ENCODE measurements at regions not wholly inside any gene's neighbourhood (a gene's known extent, or its start where the extent isn't known, plus 50 kb on each side); places are given as distances from the start of the nearest gene placed in this dataset.
"Not testable (repeated sequence)": the region's sequence is repeated elsewhere in the genome, so short reads cannot be mapped to it uniquely, and the experiment has no call there.

DNA sequence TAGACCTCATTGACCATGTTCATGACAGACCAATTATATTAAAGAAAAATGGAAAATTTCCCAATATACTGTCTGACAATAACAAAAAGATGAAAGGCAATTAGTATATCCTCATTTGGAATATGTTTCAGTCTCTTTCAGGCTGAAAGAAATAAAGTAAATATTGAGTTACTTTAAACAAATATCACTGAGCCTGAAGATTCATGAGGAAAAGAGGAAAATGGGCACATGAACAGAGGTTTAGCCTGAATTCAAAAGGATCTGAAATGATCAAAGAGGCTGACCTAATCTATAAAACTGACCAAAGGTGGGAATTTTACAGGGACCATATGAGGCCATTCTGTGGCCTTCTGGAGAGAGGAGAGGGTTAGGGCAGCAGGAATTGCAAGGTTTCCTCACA lies 771.5 kb upstream of the CDH18 start:
- DNase-seq, result not testable (repeated sequence)

DNA sequence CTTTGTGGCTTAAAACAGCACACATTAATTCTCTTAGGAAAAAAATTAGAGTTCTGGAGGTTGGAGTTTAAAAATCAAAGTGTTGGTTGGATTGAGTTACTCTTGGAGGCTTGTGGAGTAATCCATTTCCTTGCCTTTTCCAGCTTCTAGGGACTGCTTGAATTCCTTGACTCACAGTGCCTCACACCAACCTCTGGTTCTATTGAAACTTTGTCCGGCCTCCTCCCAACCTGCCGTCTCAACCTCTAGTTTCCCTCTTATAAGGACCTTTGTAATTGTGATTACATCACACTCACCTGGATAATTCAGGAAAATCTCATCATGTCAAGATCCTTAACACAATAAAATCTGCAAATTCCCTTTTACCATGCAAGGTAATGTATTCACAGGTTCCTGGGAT lies 764.2 kb upstream of the CDH18 start:
- not testable (repeated sequence) for DNase-seq

DNA sequence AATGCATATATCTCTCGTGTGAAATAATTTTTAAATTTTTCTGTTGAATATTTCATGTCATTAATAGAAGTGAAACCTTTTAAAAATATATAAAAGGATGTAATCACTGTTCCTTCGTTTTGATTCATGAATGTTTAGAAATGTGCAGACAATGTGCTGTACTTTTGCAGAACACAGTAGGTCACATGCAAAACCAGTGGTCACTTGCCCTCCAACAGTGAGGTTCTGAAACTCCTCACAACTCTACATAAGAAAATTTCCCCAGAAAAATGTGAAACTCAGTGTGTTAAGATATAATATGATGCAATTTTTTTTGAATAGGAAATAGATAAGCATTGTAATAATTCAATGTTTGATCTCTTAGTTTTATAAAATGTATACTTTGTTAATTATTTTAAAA lies 747.7 kb upstream of the CDH18 start:
- DNase-seq, result not testable (repeated sequence)

DNA sequence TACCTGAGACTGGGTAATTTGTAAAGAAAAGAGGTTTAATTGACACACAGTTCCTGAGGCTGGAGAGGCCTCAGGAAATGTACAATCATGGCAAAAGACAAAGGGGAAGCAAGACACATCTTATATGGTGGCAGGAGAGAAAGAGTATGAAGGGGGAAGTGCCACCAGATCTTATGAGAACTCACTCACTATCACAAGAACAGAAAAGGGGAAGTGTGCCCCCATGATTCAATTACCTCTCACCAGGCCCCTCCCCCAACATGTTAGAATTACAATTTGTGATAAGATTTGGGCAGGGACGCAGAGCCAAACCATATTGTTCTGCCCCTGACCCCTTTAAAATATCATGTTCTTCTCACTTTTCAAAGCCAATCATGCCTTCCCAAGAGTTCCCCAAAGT lies 744.2 kb upstream of the CDH18 start:
- not testable (repeated sequence) for DNase-seq

DNA sequence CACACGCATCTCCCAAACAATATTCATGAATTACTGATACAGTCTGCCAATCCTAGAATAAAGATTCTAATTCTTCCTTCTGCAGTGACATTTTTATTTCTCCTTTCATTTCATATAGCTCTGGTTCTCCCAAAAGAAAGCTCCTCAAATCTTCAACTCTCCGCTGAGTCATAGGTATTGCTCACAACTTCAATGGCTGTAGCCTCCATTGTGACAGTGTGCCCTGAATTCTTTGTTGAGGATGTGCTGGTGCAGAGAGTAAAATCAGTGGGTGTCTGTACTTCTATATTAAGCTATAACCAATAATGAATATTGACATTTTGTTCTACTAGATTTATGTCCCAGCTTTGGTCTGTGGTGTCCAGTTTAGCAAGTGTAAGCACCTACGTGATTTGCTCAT lies 733.3 kb upstream of the CDH18 start:
- DNase-seq, result not testable (repeated sequence)

DNA sequence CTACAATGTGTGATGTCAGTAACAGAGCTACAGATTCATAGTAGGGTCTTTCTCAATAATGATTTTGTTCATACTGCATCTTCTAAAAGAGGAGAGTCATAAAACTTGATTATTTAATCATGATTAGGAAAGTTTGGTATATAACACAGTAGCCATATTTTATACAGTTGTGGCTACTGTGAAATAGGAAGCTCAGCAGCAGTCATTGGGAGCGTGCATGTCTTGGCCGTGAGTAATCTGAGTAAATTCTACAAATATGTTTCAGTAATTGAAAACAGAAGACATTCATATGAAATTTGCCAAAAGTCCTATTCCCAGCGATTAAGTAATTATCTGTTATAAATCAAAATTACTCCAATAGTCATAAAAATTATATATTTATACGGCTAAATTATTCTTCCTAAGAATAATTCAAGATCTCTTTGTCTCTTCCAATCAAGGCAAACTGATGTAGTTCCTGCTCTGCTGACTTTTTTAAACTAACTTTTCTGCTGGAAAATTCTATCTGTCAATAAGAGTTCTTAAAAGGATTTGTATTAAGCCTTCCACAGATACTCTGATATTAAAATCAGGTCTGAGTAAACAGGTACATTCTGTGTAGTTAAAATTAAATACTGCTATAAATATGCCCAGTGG lies 723.6 kb upstream of the CDH18 start:
- not testable (repeated sequence) for DNase-seq

DNA sequence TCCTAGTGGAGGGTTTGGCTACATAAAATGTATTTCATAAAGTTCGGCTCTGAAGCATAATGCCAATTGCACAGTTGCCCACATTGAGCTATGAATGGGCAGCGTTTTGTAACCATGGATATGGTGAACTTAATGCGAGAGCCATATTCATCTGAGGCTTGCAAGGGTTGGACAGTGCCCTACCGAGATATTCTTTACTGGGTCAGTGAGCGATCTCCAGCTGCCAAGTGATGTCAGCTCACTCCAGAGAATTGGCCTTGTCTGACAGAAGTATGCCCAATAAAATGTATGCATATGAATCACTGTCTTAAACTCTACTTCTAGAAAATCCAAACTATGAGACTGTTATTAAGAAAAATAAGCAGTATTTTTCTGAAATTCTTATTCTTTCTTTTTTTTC lies 719.6 kb upstream of the CDH18 start:
- DNase-seq, result not testable (repeated sequence)

DNA sequence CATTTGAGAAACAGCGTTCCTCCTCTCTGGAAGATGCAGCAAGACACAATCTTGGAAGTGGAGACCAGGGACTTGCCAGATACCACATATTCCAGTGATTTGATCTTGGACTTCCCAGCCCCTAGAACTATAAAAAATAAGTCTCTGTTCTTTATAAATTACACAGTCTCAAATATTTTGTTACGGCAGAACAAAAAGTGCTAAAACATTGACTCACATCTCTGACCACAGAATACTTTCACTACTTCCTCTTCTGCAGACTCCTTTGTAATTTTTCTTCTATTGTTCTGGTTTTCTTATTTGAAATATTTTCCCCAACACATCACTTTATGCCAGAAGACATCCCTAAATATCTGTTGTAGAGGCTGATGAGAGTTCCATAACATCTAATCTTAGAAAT lies 706.1 kb upstream of the CDH18 start:
- no peak for DNase-seq

DNA sequence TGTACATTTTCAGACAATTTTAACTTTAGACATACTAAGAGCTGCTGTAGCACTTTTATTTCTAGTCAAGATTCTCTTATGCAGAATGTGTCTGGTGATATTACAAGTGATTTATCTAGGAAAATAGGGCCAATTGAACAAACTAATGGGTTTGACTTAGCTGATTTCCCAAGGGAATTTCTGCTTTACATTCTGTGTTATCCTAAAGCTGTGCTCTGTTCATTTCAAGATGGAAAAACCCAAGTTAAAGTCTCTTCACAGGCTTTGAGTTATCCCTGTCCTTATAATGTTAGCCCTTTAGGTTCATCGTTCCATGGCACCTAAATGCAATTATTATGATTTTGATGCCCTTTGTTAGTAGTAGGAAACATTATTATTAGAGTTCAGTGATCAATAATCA lies 704.9 kb upstream of the CDH18 start:
- DNase-seq, result no peak

DNA sequence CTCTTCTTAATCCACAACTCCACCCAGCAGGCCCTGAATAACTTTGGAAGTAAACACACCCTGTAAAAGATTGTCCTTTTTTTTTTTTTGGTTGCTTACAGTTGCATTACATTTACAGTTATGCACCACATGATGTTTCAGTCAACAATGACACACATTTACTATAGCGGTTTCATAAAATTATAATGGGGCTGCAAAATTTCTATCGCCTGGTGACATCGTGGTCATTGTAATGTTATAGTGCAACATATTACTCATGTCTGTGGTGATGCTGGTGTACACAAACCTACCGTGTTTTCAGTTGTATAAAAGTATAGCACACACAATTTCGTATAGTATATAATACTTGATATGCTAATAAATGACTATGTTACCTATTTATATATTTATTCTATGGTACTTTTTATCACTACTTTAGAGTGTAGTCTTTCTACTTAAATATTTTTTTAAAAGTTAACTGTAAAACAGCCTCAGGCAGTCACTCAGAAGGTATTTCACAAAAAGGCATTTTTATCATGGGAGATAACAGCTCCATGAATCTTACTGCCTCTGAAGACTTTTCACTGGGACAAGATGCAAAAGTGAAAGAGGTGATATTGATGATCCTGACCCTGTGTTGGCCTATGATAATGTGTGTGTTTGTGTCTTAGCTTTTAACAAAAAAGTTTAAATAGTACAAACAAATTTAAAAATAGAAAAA lies 695.4 kb upstream of the CDH18 start:
- no peak for DNase-seq

DNA sequence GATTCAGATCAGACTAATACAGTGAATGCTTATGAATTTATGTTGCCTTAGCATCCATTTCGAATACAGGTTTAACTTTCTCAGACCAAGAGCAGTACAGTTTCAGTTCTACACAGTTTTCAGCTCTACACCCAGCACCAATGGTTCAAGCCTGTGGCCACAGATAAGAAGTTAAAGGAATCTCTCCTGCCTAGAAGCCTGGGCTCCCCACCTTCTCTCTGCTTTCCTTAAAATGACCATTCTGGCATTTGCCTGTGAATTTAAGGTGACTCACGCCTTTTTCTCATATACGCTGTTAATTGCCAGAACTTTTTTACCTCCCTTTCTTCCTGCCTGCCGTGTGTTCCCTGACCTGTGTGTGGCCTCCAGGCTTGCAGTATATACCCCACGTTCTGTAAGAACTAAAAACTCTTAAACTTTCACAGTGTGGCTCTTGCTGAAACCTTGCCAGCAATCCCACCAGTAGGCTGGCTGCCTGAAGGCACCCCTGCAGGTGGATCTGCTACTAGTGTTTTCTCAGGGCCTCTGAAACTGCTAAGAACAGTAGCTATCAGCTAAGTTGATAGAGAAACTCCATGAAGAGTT lies 692.8 kb upstream of the CDH18 start:
- DNase-seq, result no peak

DNA sequence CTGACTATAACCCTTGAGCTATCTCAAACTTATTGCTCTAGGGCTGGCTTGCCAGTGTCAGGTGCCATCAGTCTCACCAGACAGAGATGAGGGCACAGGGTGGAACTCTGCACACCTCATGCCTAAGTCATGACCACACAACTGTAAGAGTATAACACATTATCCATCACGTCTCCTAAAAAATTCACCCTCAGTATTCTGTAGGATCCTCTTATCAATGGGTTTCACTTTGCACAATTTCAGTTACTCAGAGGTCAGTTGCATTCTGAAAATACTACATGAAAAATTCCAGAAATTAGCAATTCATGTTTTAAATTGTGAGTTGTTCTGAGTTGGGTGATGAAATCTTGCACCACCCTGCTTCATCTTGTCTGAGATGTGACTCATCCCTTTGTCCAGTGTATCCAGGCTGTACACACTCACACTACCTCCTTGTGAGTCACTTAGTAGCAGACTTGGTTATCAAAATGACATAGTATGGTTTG lies 690.9 kb upstream of the CDH18 start:
- no peak for DNase-seq

DNA sequence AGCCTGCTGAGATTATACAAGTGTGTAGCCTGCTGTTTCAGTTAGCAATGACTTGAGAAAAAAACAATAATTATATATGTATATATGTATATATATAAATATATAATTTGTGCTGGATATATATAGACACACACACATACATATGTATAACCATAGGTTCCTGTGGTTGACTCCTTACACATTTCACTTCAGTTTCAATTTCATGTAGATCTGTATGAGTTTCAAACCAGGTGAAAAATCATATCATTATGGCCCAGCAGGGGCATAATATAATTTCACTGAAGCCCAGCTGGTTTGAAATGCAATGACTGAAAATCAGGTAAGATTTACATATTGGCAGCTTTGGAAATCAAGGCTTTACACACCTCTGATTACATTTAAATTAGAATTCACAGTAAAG lies 690.4 kb upstream of the CDH18 start:
- DNase-seq, result no peak

DNA sequence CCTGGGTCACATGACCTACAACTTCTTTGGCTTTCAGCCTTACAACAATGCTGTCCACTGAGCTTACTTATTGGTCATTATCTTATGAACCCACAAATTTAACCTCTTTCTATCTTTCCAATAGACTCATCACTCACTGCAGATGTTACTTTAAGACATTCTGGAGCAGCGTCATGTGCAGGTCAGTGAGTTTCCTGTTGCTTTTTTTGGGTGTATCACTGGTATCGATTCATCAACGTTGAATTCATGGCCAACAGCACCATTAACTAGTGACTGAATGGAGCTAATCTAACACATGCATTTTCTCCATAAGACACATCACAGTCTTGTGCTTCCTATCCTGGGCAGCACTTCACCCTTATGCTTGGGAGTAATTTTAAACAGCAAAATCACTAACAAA lies 672.6 kb upstream of the CDH18 start:
- no peak for DNase-seq

DNA sequence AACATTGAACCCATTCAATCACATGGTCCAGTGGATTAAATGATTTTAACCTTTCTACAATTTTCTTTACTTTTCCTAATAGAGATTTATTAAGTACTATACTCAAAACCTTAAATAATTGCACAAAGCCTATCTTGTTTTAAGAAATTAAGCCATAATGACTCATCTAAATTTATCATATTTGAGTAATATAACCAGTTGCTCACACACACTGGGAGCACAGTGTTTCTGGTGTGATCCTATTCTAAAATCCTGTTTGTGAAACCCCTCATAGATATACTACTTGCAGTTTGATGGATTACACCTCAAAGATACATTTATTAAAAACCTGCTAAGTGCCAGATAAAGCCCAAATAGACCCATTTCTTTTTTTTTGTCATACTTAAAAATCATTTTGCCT lies 668.3 kb upstream of the CDH18 start:
- no peak for DNase-seq

DNA sequence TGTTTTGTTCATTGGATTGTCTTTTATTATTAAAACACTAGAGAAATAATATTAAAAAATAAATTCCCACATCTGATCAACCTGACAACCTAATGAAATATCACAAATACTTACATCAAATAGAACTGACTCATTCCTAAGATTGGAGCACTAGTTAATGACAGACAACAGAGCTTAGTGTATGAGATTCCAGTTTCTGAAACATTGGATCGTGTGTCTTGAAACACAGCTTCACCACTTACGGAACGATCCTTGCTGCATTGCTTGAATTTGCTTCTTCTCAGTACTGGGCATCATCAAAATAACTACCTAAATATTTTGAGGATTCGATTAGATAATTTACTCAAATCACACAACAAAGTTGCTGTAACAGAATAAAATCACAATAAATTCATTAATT lies 667.2 kb upstream of the CDH18 start:
- no peak for DNase-seq

DNA sequence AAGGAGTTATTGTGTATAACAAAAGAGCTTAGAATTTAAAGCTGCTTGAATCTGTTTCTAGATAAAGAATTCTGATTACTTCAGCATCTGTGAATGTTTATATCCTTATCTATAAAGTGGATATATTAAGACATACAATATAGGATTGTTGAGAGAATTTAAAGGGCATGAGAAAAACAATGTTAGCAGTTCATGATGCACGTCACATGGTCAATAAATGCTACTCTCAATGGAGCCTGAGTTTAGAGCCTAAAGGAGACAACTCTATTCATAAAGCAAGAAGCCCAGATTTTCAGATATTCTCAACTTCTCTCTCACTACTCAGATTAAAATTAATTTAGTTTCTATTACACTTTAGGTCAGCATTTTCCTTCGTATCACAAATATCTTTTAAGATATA lies 666.7 kb upstream of the CDH18 start:
- no peak for DNase-seq

DNA sequence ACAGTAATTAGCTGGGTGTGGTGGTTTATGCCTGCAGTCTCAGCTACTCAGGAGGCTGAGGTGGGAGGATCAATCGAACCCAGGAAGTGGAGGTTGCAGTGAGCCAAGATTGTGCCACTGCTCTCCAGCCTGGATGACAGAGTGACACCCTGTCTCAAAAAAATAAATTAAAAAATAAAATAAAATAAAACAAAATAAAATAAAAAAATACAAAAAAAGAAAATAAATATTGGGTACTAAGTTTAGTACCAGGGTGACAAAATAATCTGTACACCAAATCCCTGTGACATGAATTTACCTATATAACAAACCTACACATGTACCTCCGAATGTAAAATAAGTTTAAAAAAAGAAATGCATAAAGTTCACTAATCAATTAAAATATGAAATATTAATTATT lies 666.0 kb upstream of the CDH18 start:
- no peak for DNase-seq

DNA sequence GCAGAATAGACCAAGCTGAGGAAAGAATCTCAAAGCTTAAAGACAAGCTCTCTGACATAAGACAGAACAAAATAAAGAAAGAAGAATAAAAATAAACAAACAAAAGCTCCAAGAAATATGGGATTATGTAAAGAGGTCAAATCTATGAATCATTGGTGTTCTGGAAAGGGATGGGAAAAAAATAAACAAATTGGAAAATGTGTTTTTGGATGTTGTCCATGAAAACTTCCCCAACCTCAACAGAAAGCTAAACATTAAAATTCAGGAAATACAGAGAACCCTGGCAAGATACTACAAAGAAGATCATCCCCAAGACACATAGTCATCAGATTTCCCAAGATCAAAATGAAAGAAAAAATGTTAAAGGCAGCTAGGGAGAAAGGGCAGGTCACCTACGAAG lies 662.0 kb upstream of the CDH18 start:
- no peak for DNase-seq

DNA sequence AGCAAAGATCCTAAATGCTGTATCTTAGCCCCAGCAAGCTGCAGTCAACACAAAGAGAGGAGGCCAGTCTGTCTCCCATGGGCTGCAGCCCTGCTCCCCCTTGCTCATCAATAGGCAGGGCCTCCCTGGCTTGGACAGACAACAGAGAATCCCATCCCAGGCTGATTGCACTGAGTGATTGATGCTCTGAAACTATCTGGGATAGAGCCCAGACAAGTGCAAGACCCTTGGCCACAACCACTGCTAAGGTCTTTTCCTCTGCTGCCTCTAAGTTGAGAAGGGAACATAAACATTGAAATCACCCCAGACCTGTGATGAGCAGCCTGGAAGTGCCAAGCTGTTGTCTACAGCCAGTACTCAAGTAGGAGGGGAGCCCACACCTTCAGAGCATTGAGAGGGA lies 661.0 kb upstream of the CDH18 start:
- DNase-seq, result no peak

DNA sequence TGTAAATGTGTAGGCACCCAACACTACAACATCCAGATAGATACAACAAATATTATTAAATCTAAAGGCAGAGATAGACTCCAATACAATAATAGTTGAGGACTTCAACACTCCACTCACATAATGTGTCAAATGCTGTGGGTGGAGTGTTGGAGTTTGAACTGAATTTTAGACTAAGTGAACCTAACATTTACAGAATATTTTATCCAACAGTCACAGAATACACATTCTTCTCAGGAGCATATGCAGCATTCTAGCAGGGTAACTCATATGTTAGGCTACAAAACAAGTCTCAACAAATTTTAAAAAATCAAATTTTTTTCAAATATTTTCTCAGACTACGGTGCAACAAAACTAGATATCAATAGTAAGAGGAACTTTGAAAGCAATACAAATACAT lies 648.7 kb upstream of the CDH18 start:
- no peak for DNase-seq

DNA sequence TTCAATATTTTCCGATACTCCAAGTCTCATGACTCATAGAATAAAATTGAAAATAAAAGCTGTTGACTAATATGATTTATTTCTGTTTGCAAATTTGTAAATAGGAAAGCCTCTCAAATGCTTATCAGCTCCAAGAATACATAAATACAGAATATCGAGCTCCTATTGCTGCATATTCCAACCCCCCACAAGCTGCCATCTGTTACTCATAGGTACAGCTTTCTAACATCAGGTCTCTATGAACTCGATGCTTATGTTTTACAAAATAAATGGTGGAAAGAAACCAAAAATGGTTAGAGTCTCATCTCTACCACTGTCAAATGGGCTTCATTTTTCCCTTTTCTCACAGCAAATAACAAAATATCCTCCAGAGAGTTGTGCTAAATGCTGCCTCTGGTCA lies 631.6 kb upstream of the CDH18 start:
- DNase-seq, result no peak

DNA sequence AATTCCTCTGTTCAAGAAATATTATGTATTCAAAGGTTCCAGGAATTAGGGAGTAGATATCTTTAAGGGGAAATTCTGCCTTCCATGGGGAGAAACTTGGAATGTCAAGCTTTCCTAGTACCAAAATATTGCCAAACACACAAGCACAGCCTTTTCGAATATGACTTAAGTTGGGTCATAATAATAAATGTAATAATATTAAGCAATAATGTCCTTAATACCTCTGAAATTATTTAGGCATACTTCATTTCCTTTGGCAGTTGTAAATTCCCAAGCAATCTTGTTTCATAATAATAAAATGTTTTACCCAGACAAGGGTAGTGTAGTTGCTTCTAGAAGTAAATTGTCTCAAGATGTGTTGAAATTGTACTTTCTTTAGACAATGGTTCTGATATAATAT lies 630.3 kb upstream of the CDH18 start:
- DNase-seq, result no peak

DNA sequence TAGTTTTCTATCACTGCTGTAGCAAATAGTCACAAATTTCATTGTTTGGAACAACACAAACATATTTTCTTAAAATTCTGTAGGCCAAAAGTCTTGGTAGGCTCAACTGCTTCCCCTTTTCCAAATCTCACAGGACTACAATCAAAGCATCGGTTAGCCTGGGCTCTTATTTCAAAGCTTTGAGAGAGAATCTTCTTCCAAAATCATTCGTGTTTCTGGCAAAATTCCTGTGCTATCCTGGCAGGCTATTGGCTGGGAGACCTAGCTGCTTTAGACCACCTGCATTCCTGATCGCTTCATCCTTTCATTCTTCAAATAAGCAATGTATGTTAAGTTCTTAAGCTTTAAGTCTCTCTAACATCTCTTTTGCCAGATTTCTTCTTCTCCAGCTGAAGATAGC lies 629.8 kb upstream of the CDH18 start:
- no peak for DNase-seq
